ENCODE measurements at regions not wholly inside any gene's neighbourhood (a gene's known extent, or its start where the extent isn't known, plus 50 kb on each side); places are given as distances from the start of the nearest gene placed in this dataset.

DNA sequence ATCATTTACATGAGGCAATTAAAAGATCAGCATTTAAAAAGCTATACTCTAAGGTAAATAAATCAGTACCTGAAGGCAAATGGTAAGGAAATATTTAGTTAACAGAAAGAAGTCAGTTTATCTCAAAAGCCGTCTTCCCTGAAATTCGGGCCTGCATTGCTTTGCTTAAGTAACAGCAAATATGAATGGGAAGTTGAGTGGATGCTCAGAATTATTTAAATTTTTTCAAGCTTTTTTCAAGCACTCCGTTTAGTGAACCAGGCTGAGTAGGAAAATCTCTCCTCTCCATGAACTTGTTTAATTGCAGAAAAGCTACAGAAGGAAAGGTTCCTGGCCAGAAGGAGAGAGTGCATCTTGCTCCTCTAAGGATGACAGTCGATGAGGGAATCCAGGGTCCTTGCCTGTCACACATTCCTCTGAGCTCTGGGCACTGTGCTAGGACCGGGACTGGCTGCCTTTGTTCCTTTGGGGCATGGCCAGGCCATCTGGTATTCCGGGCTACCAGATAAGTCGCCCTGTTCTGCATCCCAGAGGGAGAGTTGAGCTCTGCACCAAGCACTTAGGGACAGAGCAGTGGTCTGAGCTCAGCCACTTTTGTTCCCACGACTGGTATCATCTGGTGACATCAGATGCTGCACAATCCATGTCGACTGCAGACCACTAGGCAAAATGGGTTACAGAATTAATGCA, 77.6 kb downstream of the RIN2 start:
- TF ChIP-seq, protein P1, sequence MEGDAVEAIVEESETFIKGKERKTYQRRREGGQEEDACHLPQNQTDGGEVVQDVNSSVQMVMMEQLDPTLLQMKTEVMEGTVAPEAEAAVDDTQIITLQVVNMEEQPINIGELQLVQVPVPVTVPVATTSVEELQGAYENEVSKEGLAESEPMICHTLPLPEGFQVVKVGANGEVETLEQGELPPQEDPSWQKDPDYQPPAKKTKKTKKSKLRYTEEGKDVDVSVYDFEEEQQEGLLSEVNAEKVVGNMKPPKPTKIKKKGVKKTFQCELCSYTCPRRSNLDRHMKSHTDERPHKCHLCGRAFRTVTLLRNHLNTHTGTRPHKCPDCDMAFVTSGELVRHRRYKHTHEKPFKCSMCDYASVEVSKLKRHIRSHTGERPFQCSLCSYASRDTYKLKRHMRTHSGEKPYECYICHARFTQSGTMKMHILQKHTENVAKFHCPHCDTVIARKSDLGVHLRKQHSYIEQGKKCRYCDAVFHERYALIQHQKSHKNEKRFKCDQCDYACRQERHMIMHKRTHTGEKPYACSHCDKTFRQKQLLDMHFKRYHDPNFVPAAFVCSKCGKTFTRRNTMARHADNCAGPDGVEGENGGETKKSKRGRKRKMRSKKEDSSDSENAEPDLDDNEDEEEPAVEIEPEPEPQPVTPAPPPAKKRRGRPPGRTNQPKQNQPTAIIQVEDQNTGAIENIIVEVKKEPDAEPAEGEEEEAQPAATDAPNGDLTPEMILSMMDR (IDR thresholded peaks at IDR 0.05): peak in 1 of 12 donors; percentile 12
- no peak for TF ChIP-seq POLR2A (IDR thresholded peaks at IDR 0.05)

Data from heart left ventricle (tissue), 13 donors.